Astrocyte of the cerebellum (primary cell): ENCODE measurements at regions not wholly inside any gene's neighbourhood (a gene's known extent, or its start where the extent isn't known, plus 50 kb on each side); places are given as distances from the start of the nearest gene placed in this dataset.
"Not testable (repeated sequence)": the region's sequence is repeated elsewhere in the genome, so short reads cannot be mapped to it uniquely, and the experiment has no call there.

Source experiments
- DNase-seq: peaks from one replicate; pipeline ENCODE4 v3.0.0-alpha.2; 2011; ENCODE audit warnings: low read depth
- H3K4me3 ChIP-seq: 2 replicates; pipeline ENCODE4 v1.5.1; 2011; ENCODE audit warnings: mild to moderate bottlenecking, low read depth, low read length, moderate library complexity
- in situ Hi-C: cut with HindIII; loops from 2 replicates; pipeline ENCODE4 v1.10.0; 2017; ENCODE audit warnings: low sequenced_read_pairs
- TF ChIP-seq, protein P1 (sequence below): IDR thresholded peaks from 2 replicates; pipeline ENCODE4 v1.5.1; 2012; ENCODE audit warnings: low read length, low read depth, moderate library complexity, mild to moderate bottlenecking; ENCODE audit errors: missing control alignments

DNA sequence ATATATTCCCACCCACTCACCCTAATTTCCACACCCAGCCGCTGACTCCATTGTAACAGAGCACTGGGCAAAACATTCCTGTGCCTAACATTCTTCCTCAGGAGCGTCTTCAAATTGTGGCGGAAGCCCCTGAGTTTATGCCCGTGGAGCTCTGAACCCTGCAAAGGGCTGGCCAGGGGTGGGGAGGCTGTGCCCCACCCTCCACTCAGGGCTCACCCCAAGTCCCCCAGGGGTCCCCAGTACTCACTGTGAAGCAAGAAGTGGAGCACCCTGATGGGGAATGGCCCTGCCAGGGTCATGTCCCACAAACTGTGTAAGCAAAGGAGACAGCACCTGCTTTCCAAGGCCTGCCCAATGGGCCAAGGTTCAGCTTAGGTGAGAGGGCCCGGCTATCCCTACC is 303.2 kb downstream of the PREX1 start:
- in situ Hi-C loops: no loop called here
- DNase-seq: no peak
- no peak overlapping the region for H3K4me3 ChIP-seq
- TF ChIP-seq, protein P1, sequence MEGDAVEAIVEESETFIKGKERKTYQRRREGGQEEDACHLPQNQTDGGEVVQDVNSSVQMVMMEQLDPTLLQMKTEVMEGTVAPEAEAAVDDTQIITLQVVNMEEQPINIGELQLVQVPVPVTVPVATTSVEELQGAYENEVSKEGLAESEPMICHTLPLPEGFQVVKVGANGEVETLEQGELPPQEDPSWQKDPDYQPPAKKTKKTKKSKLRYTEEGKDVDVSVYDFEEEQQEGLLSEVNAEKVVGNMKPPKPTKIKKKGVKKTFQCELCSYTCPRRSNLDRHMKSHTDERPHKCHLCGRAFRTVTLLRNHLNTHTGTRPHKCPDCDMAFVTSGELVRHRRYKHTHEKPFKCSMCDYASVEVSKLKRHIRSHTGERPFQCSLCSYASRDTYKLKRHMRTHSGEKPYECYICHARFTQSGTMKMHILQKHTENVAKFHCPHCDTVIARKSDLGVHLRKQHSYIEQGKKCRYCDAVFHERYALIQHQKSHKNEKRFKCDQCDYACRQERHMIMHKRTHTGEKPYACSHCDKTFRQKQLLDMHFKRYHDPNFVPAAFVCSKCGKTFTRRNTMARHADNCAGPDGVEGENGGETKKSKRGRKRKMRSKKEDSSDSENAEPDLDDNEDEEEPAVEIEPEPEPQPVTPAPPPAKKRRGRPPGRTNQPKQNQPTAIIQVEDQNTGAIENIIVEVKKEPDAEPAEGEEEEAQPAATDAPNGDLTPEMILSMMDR: no peak

DNA sequence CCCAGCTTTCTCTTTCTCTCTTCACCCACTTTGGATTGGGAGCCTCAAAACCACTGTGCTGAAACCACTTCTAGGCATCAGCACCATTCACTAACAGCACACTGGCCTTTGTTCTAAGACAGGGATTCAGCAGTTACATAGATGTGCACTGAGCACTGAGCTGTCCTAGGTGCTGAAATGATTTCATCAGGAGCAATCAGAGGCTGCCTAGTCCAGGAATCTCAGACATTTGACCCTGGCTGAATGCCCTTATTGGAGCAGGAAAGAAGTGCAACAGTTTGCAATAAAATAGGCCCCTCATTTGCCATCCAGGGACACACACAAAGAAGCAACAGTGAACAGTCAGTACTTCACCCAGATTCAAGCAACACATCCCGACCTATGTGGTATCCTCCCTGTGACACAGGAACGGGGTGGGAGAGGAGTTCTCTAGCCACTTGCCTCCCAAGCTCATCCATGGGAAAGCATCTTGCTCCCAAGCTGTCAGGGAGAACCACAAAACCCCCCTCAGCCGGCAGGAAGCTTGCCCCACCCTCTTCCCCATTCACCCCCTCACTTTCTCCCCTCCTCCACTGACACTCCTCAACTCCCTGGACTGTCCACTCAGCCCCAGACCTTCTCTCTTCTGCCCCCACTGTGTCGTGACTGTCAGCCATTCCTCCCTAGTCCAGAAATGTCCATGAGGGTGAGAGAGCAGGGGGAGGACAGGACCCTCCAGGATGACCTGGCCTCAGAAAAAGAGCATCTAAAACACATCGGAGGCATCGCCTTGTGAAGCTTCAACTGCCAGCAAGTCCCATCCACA is 304.4 kb downstream of the PREX1 start:
- in situ Hi-C loops: no loop called here
- peak; percentile 59 for DNase-seq

DNA sequence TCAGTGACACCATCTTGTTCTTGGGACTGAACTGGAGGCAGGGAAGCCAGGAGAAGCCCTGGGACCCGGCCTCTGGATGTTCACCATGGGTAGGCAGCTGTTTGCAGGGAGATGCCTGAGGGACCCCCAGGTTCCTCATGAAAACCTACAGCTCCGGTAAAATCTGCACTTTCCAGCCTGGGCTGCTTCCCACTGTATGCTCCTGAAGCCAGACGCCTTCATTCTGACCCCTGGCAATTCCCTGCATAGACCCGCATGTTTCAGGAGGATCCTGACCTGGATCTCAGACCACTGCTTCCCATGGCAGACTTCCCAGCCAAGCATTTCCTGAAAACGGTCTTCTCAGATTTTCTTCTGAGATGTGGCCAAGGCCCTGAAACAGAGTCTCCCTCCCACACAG is 306.7 kb downstream of the PREX1 start:
- in situ Hi-C loops: no loop called here
- DNase-seq: no peak
- TF ChIP-seq, protein P1: no peak
- no peak overlapping the region for H3K4me3 ChIP-seq

More for the DNA sequence above, 304.4 kb downstream of the PREX1 start:
- H3K4me3 ChIP-seq: no peak overlapping the region
- TF ChIP-seq, protein P1: no peak

DNA sequence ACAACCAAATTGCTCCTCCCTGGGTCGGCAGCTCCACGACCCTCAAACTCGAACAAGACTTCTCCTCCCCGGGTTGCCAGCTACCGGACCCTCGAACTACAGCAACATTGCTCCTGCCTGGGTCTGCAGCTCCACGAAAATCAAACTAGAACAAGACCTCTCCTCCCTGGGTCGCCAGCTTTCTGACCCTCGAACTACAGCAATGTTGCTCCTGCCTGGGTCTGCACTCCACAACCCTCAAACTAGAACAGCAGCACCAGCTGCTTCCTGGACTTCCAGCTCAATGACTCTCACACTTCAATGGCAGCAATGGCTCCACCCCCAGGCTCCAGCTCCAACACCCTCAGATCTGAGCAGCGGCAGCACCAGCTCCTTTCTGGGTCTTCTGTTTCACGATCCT is 311.6 kb downstream of the PREX1 start:
- DNase-seq, H3K4me3 ChIP-seq, in situ Hi-C loops: not testable (repeated sequence)

DNA sequence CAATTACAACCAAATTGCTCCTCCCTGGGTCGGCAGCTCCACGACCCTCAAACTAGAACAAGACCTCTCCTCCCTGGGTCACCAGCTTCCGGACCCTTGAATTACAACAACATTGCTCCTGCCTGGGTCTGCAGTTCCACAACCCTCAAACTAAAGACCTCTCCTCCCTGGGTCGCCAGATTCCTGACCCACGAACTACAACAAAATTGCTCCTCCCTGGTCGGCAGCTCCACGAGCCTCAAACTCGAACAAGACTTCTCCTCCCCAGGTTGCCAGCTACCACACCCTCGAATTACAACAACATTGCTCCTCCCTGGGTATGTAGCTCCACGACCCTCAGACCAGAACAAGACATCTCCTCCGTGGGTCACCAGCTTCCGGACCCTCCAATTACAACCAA is 313.2 kb downstream of the PREX1 start:
- DNase-seq, in situ Hi-C loops, H3K4me3 ChIP-seq: not testable (repeated sequence)

DNA sequence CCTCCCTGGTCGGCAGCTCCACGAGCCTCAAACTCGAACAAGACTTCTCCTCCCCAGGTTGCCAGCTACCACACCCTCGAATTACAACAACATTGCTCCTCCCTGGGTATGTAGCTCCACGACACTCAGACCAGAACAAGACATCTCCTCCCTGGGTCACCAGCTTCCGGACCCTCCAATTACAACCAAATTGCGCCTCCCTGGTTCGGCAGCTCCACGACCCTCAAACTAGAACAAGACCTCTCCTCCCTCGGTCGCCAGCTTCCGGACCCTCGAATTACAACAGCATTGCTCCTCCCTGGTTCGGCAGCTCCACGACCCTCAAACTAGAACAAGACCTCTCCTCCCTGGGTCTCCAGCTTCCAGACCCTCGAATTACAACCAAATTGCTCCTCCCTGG is 315.3 kb downstream of the PREX1 start:
- in situ Hi-C loops, H3K4me3 ChIP-seq, DNase-seq: not testable (repeated sequence)

DNA sequence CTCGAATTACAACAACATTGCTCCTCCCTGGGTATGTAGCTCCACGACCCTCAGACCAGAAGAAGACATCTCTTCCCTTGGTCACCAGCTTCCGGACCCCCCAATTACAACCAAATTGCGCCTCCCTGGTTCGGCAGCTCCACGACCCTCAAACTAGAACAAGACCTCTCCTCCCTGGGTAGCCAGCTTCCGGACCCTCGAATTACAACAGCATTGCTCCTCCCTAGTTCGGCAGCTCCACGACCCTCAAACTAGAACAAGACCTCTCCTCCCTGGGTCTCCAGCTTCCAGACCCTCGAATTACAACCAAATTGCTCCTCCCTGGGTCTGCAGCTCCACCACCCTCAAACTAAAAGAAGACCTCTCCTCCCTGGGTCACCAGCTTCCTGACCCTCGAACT is 322.7 kb downstream of the PREX1 start:
- in situ Hi-C loops, DNase-seq: not testable (repeated sequence)

DNA sequence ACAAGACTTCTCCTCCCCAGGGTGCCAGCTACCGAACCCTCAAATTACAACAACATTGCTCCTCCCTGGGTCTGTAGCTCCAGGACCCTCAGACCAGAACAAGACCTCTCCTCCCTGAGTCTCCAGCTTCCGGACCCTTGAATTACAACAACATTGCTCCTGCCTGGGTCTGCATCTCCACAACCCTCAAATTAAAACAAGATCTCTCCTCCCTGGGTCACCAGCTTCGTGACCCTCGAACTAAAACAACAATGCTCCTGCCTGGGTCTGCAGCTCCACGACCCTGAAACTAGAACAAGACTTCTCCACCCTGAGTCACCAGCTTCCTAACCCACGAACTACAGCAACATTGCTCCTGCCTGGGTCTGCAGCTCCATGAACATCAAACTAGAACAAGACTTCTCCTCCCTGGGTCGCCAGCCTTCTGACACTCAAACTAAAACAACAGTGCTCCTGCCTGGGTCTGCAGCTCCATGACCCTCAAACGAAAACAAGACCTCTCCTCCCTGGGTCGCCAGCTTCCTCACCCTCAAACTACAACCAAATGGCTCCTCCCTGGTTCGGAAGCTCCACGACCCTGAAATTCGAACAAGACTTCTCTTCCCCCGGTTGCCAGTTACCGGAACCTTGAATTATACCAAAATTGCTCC is 324.5 kb downstream of the PREX1 start:
- no peak overlapping the region for H3K4me3 ChIP-seq
- in situ Hi-C loops: no loop called here
- no peak for DNase-seq
- TF ChIP-seq, protein P1: no peak

More for the DNA sequence above, 322.7 kb downstream of the PREX1 start:
- H3K4me3 ChIP-seq: not testable (repeated sequence)
